K562 (cell line): ENCODE measurements at regions not wholly inside any gene's neighbourhood (a gene's known extent, or its start where the extent isn't known, plus 50 kb on each side); places are given as distances from the start of the nearest gene placed in this dataset.

ENCODE experiments used
- ATAC-seq: fragments of 200-7000 bp; cut with Tn5 transposase; 3 replicates; pipeline ENCODE4 v1.9.1; 2020; ENCODE audit warnings: moderate library complexity
- BruUV-seq: library from RNA; stranded (reverse); fragments of 400-500 nt; replicated peaks from 2 replicates; lab custom pipeline; 2021; lab: Mats Ljungman, UMichigan
- CTCF ChIA-PET: fragments of 300-600 bp; formaldehyde crosslinking; extraction: SDS; loops from one replicate; lab custom pipeline; 2021; ENCODE audit warnings: low intra/inter-chr PET ratio; lab: Yijun Ruan, JAX
- POLR2A ChIA-PET: fragments of 300-600, 350-650 bp; sonication (Branson Sonifier 250); formaldehyde crosslinking; extraction: SDS; loops from one replicate; lab custom pipeline; 2021; ENCODE audit warnings: antibody characterized with exemption, inconsistent platforms; lab: Yijun Ruan, JAX
- DNase-seq, 4 experiments: peaks; one replicate each; pipeline versions ENCODE4 v3.0.0 to v3.0.0-alpha.2; 2011 to 2018; ENCODE audit warnings: low spot score in 3 of 4, mixed read lengths in 3 of 4; ENCODE audit errors: extremely low read depth in 1 of 4
- FAIRE-seq: peaks from 2 replicates; lab custom pipeline; 2011; peaks lifted over from hg19 to GRCh38; lab: Jason Lieb, UNC
- H2AFZ ChIP-seq: 2 replicates; pipeline ENCODE4 v1.6.0; 2011; ENCODE audit warnings: low read depth, low read length, control low read depth, inconsistent platforms
- H3K27ac ChIP-seq: fragments of 200-600 bp; 3 replicates; pipeline ENCODE4 v1.8.0; 2011; ENCODE audit warnings: low read depth, mild to moderate bottlenecking, control low read depth, inconsistent platforms, low read length, moderate library complexity, mixed read lengths; ENCODE audit errors: extremely low read depth
- H3K27me3 ChIP-seq, 2 experiments: fragments of 300-600 bp in 1 of 2; 2 replicates in 1 of 2; 3 replicates in 1 of 2; pipeline versions ENCODE4 v1.6.0 to v1.8.0; 2011; ENCODE audit warnings: inconsistent platforms in 2 of 2, low read length in 2 of 2, mild to moderate bottlenecking in 1 of 2, mixed read lengths in 1 of 2, moderate library complexity in 1 of 2; ENCODE audit not compliant: control insufficient read depth in 2 of 2, insufficient read depth in 2 of 2
- H3K36me3 ChIP-seq: fragments of 300-600 bp; 3 replicates; pipeline ENCODE4 v1.8.0; 2011; ENCODE audit warnings: mild to moderate bottlenecking, low read length, inconsistent platforms; ENCODE audit not compliant: control insufficient read depth, insufficient read depth
- H3K4me1 ChIP-seq, 2 experiments: fragments of 200-600 bp in 1 of 2; replicated peaks in 1 of 2; 2 replicates in 1 of 2; 3 replicates in 1 of 2; pipeline versions ENCODE4 v1.5.1 to v1.8.0; 2011; ENCODE audit warnings: inconsistent platforms in 2 of 2, low read length in 2 of 2, mild to moderate bottlenecking in 1 of 2, mixed read lengths in 1 of 2, moderate library complexity in 1 of 2; ENCODE audit not compliant: control insufficient read depth in 2 of 2, insufficient read depth in 2 of 2
- H3K4me2 ChIP-seq: 2 replicates; pipeline ENCODE4 v1.6.1; 2011; ENCODE audit warnings: low read length, control low read depth, inconsistent platforms, mixed read lengths; ENCODE audit not compliant: insufficient read depth
- H3K4me3 ChIP-seq: fragments of 200-600 bp; sonication (generic), shearing (Covaris generic); 2 replicates; pipeline ENCODE4 v1.5.1; 2016; ENCODE audit warnings: control low read depth, inconsistent platforms
- H3K79me2 ChIP-seq: fragments of 200-600 bp; 3 replicates; pipeline ENCODE4 v1.8.0; 2011; ENCODE audit warnings: low read length, inconsistent platforms; ENCODE audit not compliant: control insufficient read depth, insufficient read depth
- H3K9ac ChIP-seq, 2 experiments: 2 replicates each; pipeline versions ENCODE4 v1.6.0 to v1.6.1; 2011; ENCODE audit warnings: low read depth in 2 of 2, low read length in 2 of 2, control low read depth in 1 of 2, inconsistent platforms in 1 of 2, mild to moderate bottlenecking in 1 of 2, mixed read lengths in 1 of 2; ENCODE audit not compliant: insufficient read depth in 1 of 2
- H3K9me1 ChIP-seq: one replicate; pipeline ENCODE4 v1.6.0; 2011; ENCODE audit warnings: inconsistent platforms, mild to moderate bottlenecking, low read length, moderate library complexity; ENCODE audit not compliant: control insufficient read depth, insufficient read depth
- H3K9me3 ChIP-seq: replicated peaks from 2 replicates; pipeline ENCODE4 v1.5.1; 2011; ENCODE audit warnings: low read depth, low read length, inconsistent platforms; ENCODE audit not compliant: control insufficient read depth, insufficient read depth
- H4K20me1 ChIP-seq: replicated peaks from 2 replicates; pipeline ENCODE4 v1.6.1; 2011; ENCODE audit warnings: low read length, inconsistent platforms, mixed read lengths; ENCODE audit not compliant: control insufficient read depth, insufficient read depth
- AFF1 ChIP-seq, 2 experiments: fragments of 450-650 bp; IDR thresholded peaks; 2 replicates each; pipeline ENCODE4 v1.6.1; 2018; ENCODE audit warnings: mild to moderate bottlenecking in 2 of 2, low read depth in 1 of 2; ENCODE audit not compliant: partially characterized antibody in 2 of 2
- DNMT1 ChIP-seq: fragments of 450-650 bp; IDR thresholded peaks from 2 replicates; pipeline ENCODE4 v1.6.1; 2016; ENCODE audit warnings: antibody characterized with exemption, mild to moderate bottlenecking
- ETS1 ChIP-seq: conservative IDR thresholded peaks from 2 replicates; pipeline ENCODE4 v1.6.1; 2011; ENCODE audit warnings: low read depth, mild to moderate bottlenecking, low read length; ENCODE audit not compliant: control insufficient read depth
- KLF13 ChIP-seq: fragments of 450-650 bp; IDR thresholded peaks from 2 replicates; pipeline ENCODE4 v1.6.1; 2016; ENCODE audit warnings: missing genetic modification characterization, low read depth, mild to moderate bottlenecking, missing compliant biosample characterization, moderate library complexity, borderline replicate concordance
- ZBTB2 ChIP-seq: fragments of 450-650 bp; IDR thresholded peaks from 2 replicates; pipeline ENCODE4 v1.6.1; 2016; ENCODE audit warnings: antibody characterized with exemption
- ZNF146 ChIP-seq: IDR thresholded peaks from one replicate; pipeline ENCODE4 v1.6.1; 2018; ENCODE audit warnings: missing compliant biosample characterization; ENCODE audit not compliant: unreplicated experiment
- ZNF316 ChIP-seq: fragments of 450-650 bp; IDR thresholded peaks from 2 replicates; pipeline ENCODE4 v1.6.1; 2016
- ZNF589 ChIP-seq: fragments of 200-800 bp; sonication (Bioruptor generic); IDR thresholded peaks from 2 replicates; pipeline ENCODE4 v1.6.1; 2016; ENCODE audit warnings: low read depth, missing genetic modification characterization, missing compliant biosample characterization
- WGBS: fragments of 100-300 bp; shearing (Covaris generic); methylation state at CpG from one replicate; pipeline ENCODE4 v1.1.6; 2016; ENCODE audit warnings: low coverage, mixed read lengths; ENCODE audit not compliant: insufficient coverage; ENCODE audit errors: missing lambda C conversion rate; 5-methylcytosine and 5-hydroxymethylcytosine counted together
- in situ Hi-C: fragments of 300-500 bp; cut with MboI; formaldehyde crosslinking; loops from 4 replicates; pipeline ENCODE4 v1.15.0; 2018; ENCODE audit warnings: inconsistent platforms, mixed read lengths
- intact Hi-C: fragments of 100-400 bp; cut with micrococcal nuclease; formaldehyde crosslinking; loops from 2 replicates; pipeline ENCODE4 v1.14.2; 2022
- TF ChIP-seq, protein P1 (sequence below): IDR thresholded peaks from 2 replicates; pipeline ENCODE4 v1.6.1; 2016; ENCODE audit warnings: missing genetic modification characterization, missing compliant biosample characterization

DNA sequence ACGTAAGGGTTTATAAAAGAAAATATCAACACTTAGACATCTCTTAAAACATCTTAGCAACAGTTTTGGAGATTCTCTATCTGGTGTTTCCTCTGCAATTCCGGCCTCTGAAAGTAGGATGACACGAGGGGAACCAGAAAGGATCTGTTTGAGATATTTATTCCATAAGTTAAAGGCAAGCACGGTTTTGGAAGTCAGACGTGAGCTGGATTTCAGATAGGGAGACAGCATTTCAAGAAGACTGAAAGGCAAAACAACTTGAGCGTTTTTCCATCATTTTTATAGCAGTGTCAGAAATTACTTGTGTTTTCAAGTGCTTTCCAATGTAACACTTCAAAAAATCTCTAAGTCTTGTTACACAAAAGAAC, 52.9 kb upstream of the BTN3A2 start:
- Histone ChIP-seq H3K27me3 (no peaks in the 10 kb centered on the region), H3K27ac (peak overlapping the region; percentile 66), H3K4me3 (peak overlapping the region; percentile 53), H4K20me1 (no peaks in the 10 kb centered on the region), H3K79me2 (no peaks in the 10 kb centered on the region), H3K9ac (peak overlapping the region; percentile 54 to 74), H3K9me3 (no peaks in the 10 kb centered on the region), H3K4me1 (peaks cover 4 to 31% of the 10 kb centered on the region in 2 experiments), H3K36me3 (no peaks in the 10 kb centered on the region), H2AFZ (peak overlapping the region; percentile 83), H3K4me2 (peak overlapping the region; percentile 98), H3K9me1 (no peaks in the 10 kb centered on the region)
- no TSS peak for BruUV-seq
- ATAC-seq (no peak), FAIRE-seq (no peak), DNase-seq (peak in 2 of 4 experiments; percentile 7 to 45)
- ChIA-PET POLR2A (interaction anchor here (0.8 to 7.1 kb wide), 6 partner anchors 10 to 226 kb away, joined by 3 to 65 read pairs (median 6); partner anchors contain the start of gene HMGN4), CTCF (no interaction called here)
- in situ Hi-C loops (loop anchor here (5.0 kb wide), 1 partner anchor 95 kb away; a partner anchor contains a TSS), intact Hi-C loops (loop anchor here (1.0 to 5.0 kb wide), 6 partner anchors 10 to 243 kb away; partner anchors contain the start of gene HMGN4)
- 1% methylated on average over 6 of the region's 6 CpGs for WGBS
- TF ChIP-seq ZBTB2 (no peak), AFF1 (IDR thresholded peaks at IDR 0.05; ENCODE audit: low read depth in 1 of 2, partially characterized antibody in 2 of 2) (peak in 1 of 2 experiments; percentile 27), ETS1 (no peak), ZNF589 (CRISPR knock-in tag) (no peak; the same call in 1 of the 2 replicates), ZNF316 (no peak), KLF13 (no peak), DNMT1 (peak; percentile 51; the same call in 1 of the 2 replicates), ZNF146 (CRISPR knock-in tag) (no peak)
- TF ChIP-seq, protein P1, sequence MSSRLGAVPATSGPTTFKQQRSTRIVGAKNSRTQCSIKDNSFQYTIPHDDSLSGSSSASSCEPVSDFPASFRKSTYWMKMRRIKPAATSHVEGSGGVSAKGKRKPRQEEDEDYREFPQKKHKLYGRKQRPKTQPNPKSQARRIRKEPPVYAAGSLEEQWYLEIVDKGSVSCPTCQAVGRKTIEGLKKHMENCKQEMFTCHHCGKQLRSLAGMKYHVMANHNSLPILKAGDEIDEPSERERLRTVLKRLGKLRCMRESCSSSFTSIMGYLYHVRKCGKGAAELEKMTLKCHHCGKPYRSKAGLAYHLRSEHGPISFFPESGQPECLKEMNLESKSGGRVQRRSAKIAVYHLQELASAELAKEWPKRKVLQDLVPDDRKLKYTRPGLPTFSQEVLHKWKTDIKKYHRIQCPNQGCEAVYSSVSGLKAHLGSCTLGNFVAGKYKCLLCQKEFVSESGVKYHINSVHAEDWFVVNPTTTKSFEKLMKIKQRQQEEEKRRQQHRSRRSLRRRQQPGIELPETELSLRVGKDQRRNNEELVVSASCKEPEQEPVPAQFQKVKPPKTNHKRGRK (tag) = peak; percentile 70
